ENCODE measurements at regions not wholly inside any gene's neighbourhood (a gene's known extent, or its start where the extent isn't known, plus 50 kb on each side); places are given as distances from the start of the nearest gene placed in this dataset.

DNA sequence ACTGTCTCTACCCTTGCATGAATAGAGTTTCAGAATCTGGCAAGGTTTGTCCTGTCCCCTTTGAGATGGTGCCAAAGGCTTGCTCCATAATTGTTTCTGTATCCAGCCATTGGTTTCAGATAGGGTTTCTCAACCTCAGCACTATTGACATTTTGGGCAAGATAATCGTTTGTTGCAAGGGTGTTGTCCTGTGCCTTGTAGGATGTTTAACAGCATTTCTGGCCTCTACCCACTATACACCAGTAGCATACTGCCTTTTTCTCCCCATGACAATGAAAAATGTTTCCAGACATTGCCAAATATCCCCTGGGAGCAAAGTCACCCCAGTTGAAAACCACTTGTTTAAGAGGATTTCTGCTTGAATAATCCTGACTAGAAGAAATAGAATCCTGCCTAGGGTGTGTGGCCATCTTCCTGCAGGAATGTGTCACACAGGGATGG, 126.8 kb downstream of the CDC42EP3 start:
- no peaks in the 10 kb centered on the region for H3K36me3 Mint-ChIP-seq (ENCODE audit: low read depth)
- ATAC-seq (ENCODE audit: poor library complexity) (no peak), DNase-seq (no peak)
- CTCF ChIA-PET, result no interaction called here
- no peak overlapping the region for H3K4me3 Mint-ChIP-seq
- Histone ChIP-seq H3K4me3 (ENCODE audit: low read length) (no peak overlapping the region), H3K36me3 (ENCODE audit: insufficient read depth, low read length) (no peaks in the 10 kb centered on the region), H3K4me1 (ENCODE audit: insufficient read depth, low read length) (peaks cover 4% of the 10 kb centered on the region), H3K9me3 (ENCODE audit: control insufficient read depth in 1 of 2, insufficient read depth in 1 of 2, low read length in 2 of 2) (no peaks in the 10 kb centered on the region), H3K27ac (ENCODE audit: low read depth in 1 of 2, low read length in 2 of 2) (no peak overlapping the region), H3K27me3 (ENCODE audit: control insufficient read depth in 1 of 2, insufficient read depth in 2 of 2, low read length in 2 of 2) (no peaks in the 10 kb centered on the region)
- no peak overlapping the region for H3K27ac Mint-ChIP-seq
- H3K4me1 Mint-ChIP-seq (ENCODE audit: low read depth), result no peaks in the 10 kb centered on the region
- no peaks in the 10 kb centered on the region for H3K27me3 Mint-ChIP-seq
- no peak for TF ChIP-seq CTCF (IDR thresholded peaks at IDR 0.05)
- intact Hi-C loops (cut with DNase I, micrococcal nuclease), result loop anchor here (5.0 kb wide), 3 partner anchors 98 to 288 kb away; no protein-coding TSS in a partner anchor
- no peaks in the 10 kb centered on the region for H3K9me3 Mint-ChIP-seq
- POLR2A ChIA-PET, result no interaction called here

- H3K27me3 Mint-ChIP-seq, result no peaks in the 10 kb centered on the region
- H3K4me3 Mint-ChIP-seq, result no peak overlapping the region
- no peaks in the 10 kb centered on the region for H3K9me3 Mint-ChIP-seq
- Histone ChIP-seq H3K4me3 (ENCODE audit: low read length) (no peak overlapping the region), H3K9me3 (ENCODE audit: control insufficient read depth in 1 of 2, insufficient read depth in 1 of 2, low read length in 2 of 2) (no peaks in the 10 kb centered on the region), H3K27ac (ENCODE audit: low read depth in 1 of 2, low read length in 2 of 2) (no peak overlapping the region), H3K27me3 (ENCODE audit: control insufficient read depth in 1 of 2, insufficient read depth in 2 of 2, low read length in 2 of 2) (no peaks in the 10 kb centered on the region), H3K36me3 (ENCODE audit: insufficient read depth, low read length) (no peaks in the 10 kb centered on the region), H3K4me1 (ENCODE audit: insufficient read depth, low read length) (peaks cover 13% of the 10 kb centered on the region)
- POLR2A ChIA-PET, result interaction anchor here (0.5 kb wide), 1 partner anchor 117 kb away, joined by 3 read pairs; no protein-coding TSS in a partner anchor
- H3K36me3 Mint-ChIP-seq (ENCODE audit: low read depth), result no peaks in the 10 kb centered on the region
- no peak for TF ChIP-seq CTCF (IDR thresholded peaks at IDR 0.05)
- H3K27ac Mint-ChIP-seq, result no peak overlapping the region
- DNase-seq (no peak), ATAC-seq (ENCODE audit: poor library complexity) (no peak)
- CTCF ChIA-PET, result interaction anchor here (1.3 kb wide), 1 partner anchor 11 kb away, joined by 3 read pairs; no protein-coding TSS in a partner anchor
- H3K4me1 Mint-ChIP-seq (ENCODE audit: low read depth), result peaks cover 11% of the 10 kb centered on the region
- intact Hi-C loops (cut with DNase I, micrococcal nuclease), result loop anchor here in 1 of 2 experiments (5.0 kb wide), 2 partner anchors 137 to 283 kb away; no protein-coding TSS in a partner anchor
These were observed 121.8 kb downstream of the CDC42EP3 start for GRCh38 chr2:37549598-37549997.

DNA sequence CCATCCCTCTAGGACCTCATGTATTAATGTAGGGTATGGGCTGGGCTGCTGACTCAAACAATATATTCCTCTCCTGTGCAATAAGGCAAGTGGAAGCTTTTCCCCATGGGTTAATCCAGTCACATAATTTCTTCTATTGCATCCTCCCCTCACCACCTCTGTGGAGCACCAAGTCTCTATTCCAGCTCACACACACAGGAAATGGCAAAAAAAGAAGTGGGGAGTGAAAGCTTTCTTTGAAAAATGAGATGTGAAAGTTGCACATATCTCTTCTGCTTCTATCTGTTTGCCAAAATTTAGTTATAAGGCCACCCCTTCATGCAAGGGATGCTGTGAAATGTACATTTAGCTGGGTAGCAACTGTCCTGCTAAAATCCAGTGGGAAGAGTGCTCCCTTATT, 121.3 kb downstream of the CDC42EP3 start:
- no peaks in the 10 kb centered on the region for H3K36me3 ChIP-seq (ENCODE audit: insufficient read depth, low read length)
- peaks cover 13% of the 10 kb centered on the region for H3K4me1 ChIP-seq (ENCODE audit: insufficient read depth, low read length)
- no peaks in the 10 kb centered on the region for H3K36me3 Mint-ChIP-seq (ENCODE audit: low read depth)
- intact Hi-C loops (cut with DNase I, micrococcal nuclease), result no loop called here
- ChIA-PET CTCF (interaction anchor here (0.5 to 1.5 kb wide), 4 partner anchors 12 to 210 kb away, joined by 3 to 4 read pairs (median 4); no protein-coding TSS in a partner anchor), POLR2A (interaction anchor here (0.5 kb wide), 1 partner anchor 116 kb away, joined by 3 read pairs; no protein-coding TSS in a partner anchor)
- DNase-seq, result no peak
- H3K4me3 ChIP-seq (ENCODE audit: low read length), result no peak overlapping the region
- no peaks in the 10 kb centered on the region for H3K27me3 Mint-ChIP-seq
- no peak overlapping the region for H3K27ac ChIP-seq (ENCODE audit: low read depth in 1 of 2, low read length in 2 of 2)
- no peak overlapping the region for H3K4me3 Mint-ChIP-seq
- no peak for ATAC-seq (ENCODE audit: poor library complexity)
- no peak for TF ChIP-seq CTCF (IDR thresholded peaks at IDR 0.05)
- H3K9me3 ChIP-seq (ENCODE audit: control insufficient read depth in 1 of 2, insufficient read depth in 1 of 2, low read length in 2 of 2), result no peaks in the 10 kb centered on the region
- H3K27me3 ChIP-seq (ENCODE audit: control insufficient read depth in 1 of 2, insufficient read depth in 2 of 2, low read length in 2 of 2), result no peaks in the 10 kb centered on the region
- peaks cover 11% of the 10 kb centered on the region for H3K4me1 Mint-ChIP-seq (ENCODE audit: low read depth)
- no peak overlapping the region for H3K27ac Mint-ChIP-seq
- H3K9me3 Mint-ChIP-seq, result no peaks in the 10 kb centered on the region

Data from CD4-positive, alpha-beta T cell (primary cell).